ENCODE measurements at regions not wholly inside any gene's neighbourhood (a gene's known extent, or its start where the extent isn't known, plus 50 kb on each side); places are given as distances from the start of the nearest gene placed in this dataset.

- Mint-ChIP-seq H3K9me3 (no peaks in the 10 kb centered on the region), H3K27me3 (no peaks in the 10 kb centered on the region), H3K4me3 (no peak overlapping the region), H3K36me3 (no peaks in the 10 kb centered on the region), H3K27ac (no peak overlapping the region), H3K4me1 (ENCODE audit: low read depth) (no peaks in the 10 kb centered on the region)
- CTCF ChIA-PET = no interaction called here
- POLR2A ChIA-PET = no interaction called here
- intact Hi-C loops (cut with micrococcal nuclease) = no loop called here
- DNase-seq = no peak
Measured at GRCh38 chr5:89604342-89604741, 721.4 kb upstream of the MEF2C start.

GRCh38 chr5:89601880-89602279, 718.9 kb upstream of the MEF2C start:
- Mint-ChIP-seq H3K36me3 (no peaks in the 10 kb centered on the region), H3K4me1 (ENCODE audit: low read depth) (no peaks in the 10 kb centered on the region), H3K4me3 (no peak overlapping the region), H3K27me3 (no peaks in the 10 kb centered on the region), H3K27ac (no peak overlapping the region), H3K9me3 (no peaks in the 10 kb centered on the region)
- CTCF ChIA-PET = no interaction called here
- intact Hi-C loops (cut with micrococcal nuclease) = no loop called here
- POLR2A ChIA-PET = no interaction called here
- no peak for DNase-seq

- no peaks in the 10 kb centered on the region for H3K27me3 Mint-ChIP-seq
- no peak for DNase-seq
- no peak overlapping the region for H3K4me3 Mint-ChIP-seq
- intact Hi-C loops (cut with micrococcal nuclease) = no loop called here
- no peak overlapping the region for H3K27ac Mint-ChIP-seq
- POLR2A ChIA-PET = no interaction called here
- H3K36me3 Mint-ChIP-seq = no peaks in the 10 kb centered on the region
- H3K9me3 Mint-ChIP-seq = no peaks in the 10 kb centered on the region
- CTCF ChIA-PET = no interaction called here
- no peaks in the 10 kb centered on the region for H3K4me1 Mint-ChIP-seq (ENCODE audit: low read depth)
Measured at GRCh38 chr5:89597878-89598277, 714.9 kb upstream of the MEF2C start.

DNA sequence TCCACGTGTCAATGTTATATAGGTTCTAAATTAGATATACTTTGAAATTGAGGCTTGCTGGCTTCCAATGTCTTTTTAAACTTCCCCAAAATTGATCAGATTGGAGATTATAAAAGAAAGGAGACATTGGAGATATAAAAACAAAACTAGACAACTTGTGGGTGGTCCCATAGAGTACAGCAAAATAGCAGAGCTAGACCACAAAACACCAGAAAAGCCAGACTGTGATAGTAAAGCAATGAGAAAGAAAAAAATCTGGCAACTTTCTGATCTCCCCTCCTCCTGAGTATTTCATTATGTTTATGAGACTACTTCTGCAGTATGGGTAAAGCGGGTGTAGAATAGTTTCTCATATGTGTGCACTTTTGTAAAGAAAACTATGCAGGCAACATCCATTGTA, 713.8 kb upstream of the MEF2C start:
- DNase-seq = no peak
- intact Hi-C loops (cut with micrococcal nuclease) = no loop called here
- ChIA-PET POLR2A (no interaction called here), CTCF (no interaction called here)
- no peaks in the 10 kb centered on the region for H3K27me3 Mint-ChIP-seq
- H3K36me3 Mint-ChIP-seq = no peaks in the 10 kb centered on the region
- no peak overlapping the region for H3K4me3 Mint-ChIP-seq
- no peaks in the 10 kb centered on the region for H3K9me3 Mint-ChIP-seq
- no peaks in the 10 kb centered on the region for H3K4me1 Mint-ChIP-seq (ENCODE audit: low read depth)
- H3K27ac Mint-ChIP-seq = no peak overlapping the region

GRCh38 chr5:89595056-89595455, 712.1 kb upstream of the MEF2C start:
- ChIA-PET CTCF (no interaction called here), POLR2A (no interaction called here)
- no peak for DNase-seq
- no peaks in the 10 kb centered on the region for H3K36me3 Mint-ChIP-seq
- H3K27ac Mint-ChIP-seq = no peak overlapping the region
- H3K4me3 Mint-ChIP-seq = no peak overlapping the region
- H3K4me1 Mint-ChIP-seq (ENCODE audit: low read depth) = no peaks in the 10 kb centered on the region
- H3K9me3 Mint-ChIP-seq = peaks cover 3% of the 10 kb centered on the region
- intact Hi-C loops (cut with micrococcal nuclease) = no loop called here
- H3K27me3 Mint-ChIP-seq = no peaks in the 10 kb centered on the region

- H3K9me3 Mint-ChIP-seq = peaks cover 14% of the 10 kb centered on the region
Measured at GRCh38 chr5:89584339-89584956, 701.5 kb upstream of the MEF2C start.

DNA sequence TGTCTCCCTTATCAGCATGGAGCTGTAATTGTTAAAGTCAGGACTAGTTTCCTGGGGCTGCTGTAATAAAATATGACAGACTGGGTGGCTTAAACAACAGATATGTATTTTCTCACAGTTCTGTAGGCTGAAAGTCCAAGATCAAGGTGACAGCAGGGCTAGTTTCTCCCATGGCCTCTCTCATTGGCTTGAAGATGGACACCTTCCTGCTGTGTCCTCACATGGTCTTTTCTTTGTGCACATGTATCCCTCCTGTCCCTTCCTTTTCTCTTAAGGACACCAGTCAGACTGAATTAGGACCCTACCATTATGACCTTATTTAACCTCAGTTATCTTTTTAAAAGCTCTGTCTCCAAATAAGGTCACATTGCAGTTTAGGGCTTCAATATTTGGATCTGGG, 700.5 kb upstream of the MEF2C start:
- POLR2A ChIA-PET = no interaction called here
- no peaks in the 10 kb centered on the region for H3K36me3 Mint-ChIP-seq
- no peaks in the 10 kb centered on the region for H3K4me1 Mint-ChIP-seq (ENCODE audit: low read depth)
- H3K27ac Mint-ChIP-seq = no peak overlapping the region
- no peak for DNase-seq
- CTCF ChIA-PET = no interaction called here
- H3K9me3 Mint-ChIP-seq = peaks cover 14% of the 10 kb centered on the region
- intact Hi-C loops (cut with micrococcal nuclease) = no loop called here
- no peaks in the 10 kb centered on the region for H3K27me3 Mint-ChIP-seq
- H3K4me3 Mint-ChIP-seq = no peak overlapping the region

More at GRCh38 chr5:89584339-89584956, 701.5 kb upstream of the MEF2C start:
- no peak overlapping the region for H3K27ac Mint-ChIP-seq
- H3K4me3 Mint-ChIP-seq = no peak overlapping the region
- ChIA-PET POLR2A (no interaction called here), CTCF (no interaction called here)
- H3K27me3 Mint-ChIP-seq = no peaks in the 10 kb centered on the region
- intact Hi-C loops (cut with micrococcal nuclease) = no loop called here
- no peaks in the 10 kb centered on the region for H3K4me1 Mint-ChIP-seq (ENCODE audit: low read depth)
- no peak for DNase-seq
- no peaks in the 10 kb centered on the region for H3K36me3 Mint-ChIP-seq

DNA sequence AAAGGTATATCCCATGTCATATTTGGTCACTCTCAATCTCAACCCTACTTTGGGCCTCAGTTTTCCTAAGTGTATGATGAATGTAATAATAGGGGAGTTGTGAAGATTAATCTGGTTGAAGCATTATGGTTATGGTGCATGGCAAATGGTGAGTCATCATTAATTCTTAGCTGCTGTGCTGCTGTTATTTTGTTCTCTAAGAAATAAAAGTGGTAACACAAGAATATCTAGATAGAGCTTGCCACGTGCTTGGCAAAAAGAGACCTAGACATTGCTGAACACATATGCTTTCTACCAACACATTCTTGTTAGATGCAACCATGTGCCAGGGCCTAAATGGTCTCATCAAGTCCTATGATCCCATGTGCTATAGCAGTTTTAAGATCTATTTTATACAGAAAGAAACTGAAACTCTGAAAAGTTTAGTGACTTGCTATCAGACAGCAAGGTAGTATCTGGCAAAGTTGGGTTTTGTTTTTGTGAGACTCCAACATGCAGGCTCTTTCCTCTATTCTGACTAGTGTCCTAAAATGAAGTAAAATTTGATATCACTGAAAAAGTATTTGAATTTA, 699.9 kb upstream of the MEF2C start:
- no peak overlapping the region for H3K27ac Mint-ChIP-seq
- H3K27me3 Mint-ChIP-seq = no peaks in the 10 kb centered on the region
- no peak for DNase-seq
- H3K4me1 Mint-ChIP-seq (ENCODE audit: low read depth) = no peaks in the 10 kb centered on the region
- peaks cover 14% of the 10 kb centered on the region for H3K9me3 Mint-ChIP-seq
- ChIA-PET POLR2A (no interaction called here), CTCF (no interaction called here)
- H3K36me3 Mint-ChIP-seq = no peaks in the 10 kb centered on the region
- intact Hi-C loops (cut with micrococcal nuclease) = no loop called here
- H3K4me3 Mint-ChIP-seq = no peak overlapping the region

GRCh38 chr5:89580976-89581375, 698.0 kb upstream of the MEF2C start:
- no peaks in the 10 kb centered on the region for H3K4me1 Mint-ChIP-seq (ENCODE audit: low read depth)
- ChIA-PET CTCF (no interaction called here), POLR2A (no interaction called here)
- no peak overlapping the region for H3K4me3 Mint-ChIP-seq
- no peaks in the 10 kb centered on the region for H3K27me3 Mint-ChIP-seq
- peaks cover 6% of the 10 kb centered on the region for H3K9me3 Mint-ChIP-seq
- intact Hi-C loops (cut with micrococcal nuclease) = no loop called here
- no peak overlapping the region for H3K27ac Mint-ChIP-seq
- no peaks in the 10 kb centered on the region for H3K36me3 Mint-ChIP-seq
- no peak for DNase-seq

GRCh38 chr5:89575319-89575718, 692.3 kb upstream of the MEF2C start:
- DNase-seq = no peak
- CTCF ChIA-PET = no interaction called here
- H3K4me1 Mint-ChIP-seq (ENCODE audit: low read depth) = no peaks in the 10 kb centered on the region
- no peak overlapping the region for H3K4me3 Mint-ChIP-seq
- POLR2A ChIA-PET = no interaction called here
- no peaks in the 10 kb centered on the region for H3K36me3 Mint-ChIP-seq
- no peaks in the 10 kb centered on the region for H3K27me3 Mint-ChIP-seq
- intact Hi-C loops (cut with micrococcal nuclease) = no loop called here
- no peaks in the 10 kb centered on the region for H3K9me3 Mint-ChIP-seq
- H3K27ac Mint-ChIP-seq = no peak overlapping the region

DNA sequence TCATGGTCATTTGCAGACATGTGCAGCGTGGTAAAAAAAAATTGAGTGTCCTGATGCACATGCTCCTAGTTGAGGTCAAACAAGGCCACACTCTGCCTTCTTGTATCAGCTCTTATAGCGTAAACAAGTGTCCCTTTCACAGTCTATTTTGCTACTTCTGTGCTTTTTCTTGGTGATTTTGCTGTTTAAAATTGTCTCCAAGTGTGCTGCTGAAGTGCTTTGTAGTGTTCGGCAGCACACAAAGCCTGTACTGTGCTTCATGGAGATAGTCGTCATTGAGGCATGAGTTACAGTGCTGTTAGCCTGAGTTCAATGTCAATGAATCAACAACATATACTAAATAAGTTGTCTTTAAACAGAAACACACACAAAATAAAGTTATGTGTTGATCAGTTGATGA, 690.4 kb upstream of the MEF2C start:
- intact Hi-C loops (cut with micrococcal nuclease) = no loop called here
- H3K4me1 Mint-ChIP-seq (ENCODE audit: low read depth) = no peaks in the 10 kb centered on the region
- no peaks in the 10 kb centered on the region for H3K36me3 Mint-ChIP-seq
- H3K4me3 Mint-ChIP-seq = no peak overlapping the region
- ChIA-PET CTCF (no interaction called here), POLR2A (no interaction called here)
- no peaks in the 10 kb centered on the region for H3K9me3 Mint-ChIP-seq
- no peak for DNase-seq
- H3K27ac Mint-ChIP-seq = no peak overlapping the region
- H3K27me3 Mint-ChIP-seq = no peaks in the 10 kb centered on the region

DNA sequence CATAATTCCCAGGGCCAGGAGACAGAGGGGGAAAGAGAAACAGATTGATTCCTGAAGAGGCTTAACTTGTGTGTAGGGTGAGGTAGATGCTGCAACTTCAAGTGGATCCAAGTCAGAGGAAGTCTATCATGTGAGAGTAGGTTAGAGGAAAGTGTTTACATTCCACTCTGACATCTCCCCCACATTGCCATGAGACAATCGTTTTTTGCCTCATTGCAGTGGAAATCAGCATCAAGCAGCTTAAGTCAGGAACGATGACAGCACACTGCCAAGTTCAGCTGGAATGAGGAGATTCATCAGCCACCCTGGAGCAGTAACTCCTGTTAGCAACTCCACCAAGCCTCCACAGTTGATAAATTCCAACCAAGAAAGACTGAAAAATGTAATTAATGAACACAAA, 689.7 kb upstream of the MEF2C start:
- DNase-seq = no peak
- no peak overlapping the region for H3K27ac Mint-ChIP-seq
- POLR2A ChIA-PET = no interaction called here
- intact Hi-C loops (cut with micrococcal nuclease) = no loop called here
- no peaks in the 10 kb centered on the region for H3K4me1 Mint-ChIP-seq (ENCODE audit: low read depth)
- no peaks in the 10 kb centered on the region for H3K9me3 Mint-ChIP-seq
- H3K36me3 Mint-ChIP-seq = no peaks in the 10 kb centered on the region
- H3K4me3 Mint-ChIP-seq = no peak overlapping the region
- CTCF ChIA-PET = no interaction called here
- no peaks in the 10 kb centered on the region for H3K27me3 Mint-ChIP-seq

DNA sequence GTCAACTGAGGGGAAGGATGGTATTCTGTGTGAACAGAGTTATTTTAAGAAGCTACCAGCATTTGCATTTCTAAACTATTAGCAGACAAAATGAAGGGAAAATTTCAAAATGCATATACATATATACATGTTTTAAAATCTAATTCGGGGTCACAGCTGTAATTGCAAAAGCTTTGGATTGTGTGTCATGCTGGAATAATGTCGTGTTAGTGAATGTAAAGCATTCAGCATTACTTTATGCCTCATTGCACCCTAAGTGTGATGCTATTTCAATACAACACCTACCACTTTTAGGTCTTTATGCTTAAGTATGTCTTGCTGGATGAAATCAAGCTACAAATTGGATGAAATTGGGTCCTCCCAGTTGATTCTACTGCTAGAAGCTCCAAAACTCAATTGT, 687.6 kb upstream of the MEF2C start:
- no peaks in the 10 kb centered on the region for H3K27me3 Mint-ChIP-seq
- no peaks in the 10 kb centered on the region for H3K9me3 Mint-ChIP-seq
- POLR2A ChIA-PET = no interaction called here
- no peak for DNase-seq
- intact Hi-C loops (cut with micrococcal nuclease) = no loop called here
- no peaks in the 10 kb centered on the region for H3K36me3 Mint-ChIP-seq
- no peaks in the 10 kb centered on the region for H3K4me1 Mint-ChIP-seq (ENCODE audit: low read depth)
- no peak overlapping the region for H3K27ac Mint-ChIP-seq
- CTCF ChIA-PET = no interaction called here
- no peak overlapping the region for H3K4me3 Mint-ChIP-seq

DNA sequence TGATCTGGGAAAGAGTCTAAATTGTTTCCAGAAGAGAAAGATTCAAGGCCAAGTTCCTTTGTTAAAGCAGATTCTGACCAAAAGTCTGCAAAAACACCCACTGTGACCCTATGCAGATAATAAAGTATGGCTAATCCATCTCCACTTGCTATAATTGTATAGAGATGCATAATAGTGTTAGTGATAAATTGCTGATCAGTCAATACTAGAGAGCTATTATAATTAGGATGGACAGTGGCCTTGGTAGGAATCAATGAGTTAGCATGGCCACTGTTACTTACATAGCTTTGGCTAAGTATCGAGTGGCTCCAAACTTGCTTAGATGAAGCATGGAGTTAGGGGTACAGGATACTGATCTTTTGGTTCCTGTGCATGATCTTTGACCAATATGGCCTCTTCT, 683.4 kb upstream of the MEF2C start:
- no peak for DNase-seq
- Mint-ChIP-seq H3K9me3 (no peaks in the 10 kb centered on the region), H3K27me3 (no peaks in the 10 kb centered on the region), H3K4me3 (no peak overlapping the region), H3K36me3 (no peaks in the 10 kb centered on the region), H3K4me1 (ENCODE audit: low read depth) (no peaks in the 10 kb centered on the region), H3K27ac (no peak overlapping the region)
- ChIA-PET CTCF (no interaction called here), POLR2A (no interaction called here)
- intact Hi-C loops (cut with micrococcal nuclease) = no loop called here
